NB4 (cell line): ENCODE measurements at regions not wholly inside any gene's neighbourhood (a gene's known extent, or its start where the extent isn't known, plus 50 kb on each side); places are given as distances from the start of the nearest gene placed in this dataset.

Experiments used
- MAX ChIP-seq: IDR thresholded peaks from 2 replicates; pipeline ENCODE4 v1.6.1; 2011; ENCODE audit warnings: low read depth, low read length
- POLR2A ChIP-seq: IDR thresholded peaks from 2 replicates; pipeline ENCODE4 v1.6.1; 2011; ENCODE audit warnings: mild to moderate bottlenecking; ENCODE audit not compliant: insufficient read length; ENCODE audit errors: extremely low read depth
- TF ChIP-seq, protein P1 (sequence below): IDR thresholded peaks from one replicate; pipeline ENCODE4 v1.5.1; 2012; ENCODE audit warnings: low read depth, low read length

- TF ChIP-seq, protein P1, sequence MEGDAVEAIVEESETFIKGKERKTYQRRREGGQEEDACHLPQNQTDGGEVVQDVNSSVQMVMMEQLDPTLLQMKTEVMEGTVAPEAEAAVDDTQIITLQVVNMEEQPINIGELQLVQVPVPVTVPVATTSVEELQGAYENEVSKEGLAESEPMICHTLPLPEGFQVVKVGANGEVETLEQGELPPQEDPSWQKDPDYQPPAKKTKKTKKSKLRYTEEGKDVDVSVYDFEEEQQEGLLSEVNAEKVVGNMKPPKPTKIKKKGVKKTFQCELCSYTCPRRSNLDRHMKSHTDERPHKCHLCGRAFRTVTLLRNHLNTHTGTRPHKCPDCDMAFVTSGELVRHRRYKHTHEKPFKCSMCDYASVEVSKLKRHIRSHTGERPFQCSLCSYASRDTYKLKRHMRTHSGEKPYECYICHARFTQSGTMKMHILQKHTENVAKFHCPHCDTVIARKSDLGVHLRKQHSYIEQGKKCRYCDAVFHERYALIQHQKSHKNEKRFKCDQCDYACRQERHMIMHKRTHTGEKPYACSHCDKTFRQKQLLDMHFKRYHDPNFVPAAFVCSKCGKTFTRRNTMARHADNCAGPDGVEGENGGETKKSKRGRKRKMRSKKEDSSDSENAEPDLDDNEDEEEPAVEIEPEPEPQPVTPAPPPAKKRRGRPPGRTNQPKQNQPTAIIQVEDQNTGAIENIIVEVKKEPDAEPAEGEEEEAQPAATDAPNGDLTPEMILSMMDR = no peak
- TF ChIP-seq POLR2A = no peak
- no peak for TF ChIP-seq MAX
Observed at GRCh38 chr2:58730764-58731487, 489.8 kb upstream of the FANCL start.
